HepG2 (cell line): ENCODE measurements at regions not wholly inside any gene's neighbourhood (a gene's known extent, or its start where the extent isn't known, plus 50 kb on each side); places are given as distances from the start of the nearest gene placed in this dataset.

Source experiments
- ATRX ChIP-seq: sonication (generic); formaldehyde crosslinking; IDR thresholded peaks from 2 replicates; pipeline ENCODE4 v1.4.0; 2020; ENCODE audit warnings: missing genetic modification reagents, borderline replicate concordance
- FOXC1 ChIP-seq: sonication (generic); formaldehyde crosslinking; IDR thresholded peaks from 2 replicates; pipeline ENCODE4 v1.8.0; 2022; ENCODE audit warnings: mild to moderate bottlenecking, missing genetic modification reagents, borderline replicate concordance
- GATA4 ChIP-seq: sonication (generic); IDR thresholded peaks from 2 replicates; pipeline ENCODE4 v1.6.1; 2016; ENCODE audit warnings: antibody characterized with exemption, low read depth, borderline replicate concordance
- JUND ChIP-seq: sonication (generic); formaldehyde crosslinking; IDR thresholded peaks from 2 replicates; pipeline ENCODE4 v1.8.0; 2022; ENCODE audit warnings: mild to moderate bottlenecking, missing genetic modification reagents
- NCOR1 ChIP-seq: fragments of 200-600 bp; sonication (generic); IDR thresholded peaks from 2 replicates; pipeline ENCODE4 v1.7.0; 2017; ENCODE audit warnings: antibody characterized with exemption, low read length, borderline replicate concordance
- NONO ChIP-seq, 2 experiments: fragments of 450-650 bp in 1 of 2; sonication (generic) in 1 of 2; formaldehyde crosslinking in 1 of 2; IDR thresholded peaks in 1 of 2; conservative IDR thresholded peaks in 1 of 2; 2 replicates each; pipeline versions ENCODE4 v1.6.1 to v1.8.0; 2017 to 2022; ENCODE audit warnings: mild to moderate bottlenecking in 1 of 2, missing genetic modification reagents in 1 of 2, moderate library complexity in 1 of 2
- PAF1 ChIP-seq: IDR thresholded peaks from 2 replicates; pipeline ENCODE4 v1.6.1; 2016; ENCODE audit warnings: missing genetic modification reagents, missing compliant biosample characterization
- PAXIP1 ChIP-seq: sonication (generic); formaldehyde crosslinking; conservative IDR thresholded peaks from 2 replicates; pipeline ENCODE4 v1.4.0; 2020; ENCODE audit warnings: mild to moderate bottlenecking, missing genetic modification reagents, moderate library complexity
- PHF5A ChIP-seq: IDR thresholded peaks from one replicate; pipeline ENCODE4 v1.6.1; 2018; ENCODE audit warnings: low read depth, missing genetic modification reagents; ENCODE audit not compliant: unreplicated experiment
- RFXANK ChIP-seq: IDR thresholded peaks from 2 replicates; pipeline ENCODE4 v1.6.1; 2016
- SMYD3 ChIP-seq: sonication (generic); formaldehyde crosslinking; IDR thresholded peaks from 2 replicates; pipeline ENCODE4 v1.8.1; 2023; ENCODE audit warnings: mild to moderate bottlenecking, missing genetic modification reagents
- SRSF4 ChIP-seq: fragments of 200-400 bp; formaldehyde crosslinking; IDR thresholded peaks from one replicate; pipeline ENCODE4 v1.6.1; 2018; ENCODE audit warnings: mild to moderate bottlenecking, low read depth, low read length, moderate library complexity; ENCODE audit not compliant: poor library complexity, severe bottlenecking
- ZNF317 ChIP-seq: sonication (generic); formaldehyde crosslinking; IDR thresholded peaks from 2 replicates; pipeline ENCODE4 v1.5.0; 2020; ENCODE audit warnings: mild to moderate bottlenecking, missing genetic modification reagents
- ZNF530 ChIP-seq: sonication (generic); formaldehyde crosslinking; IDR thresholded peaks from 2 replicates; pipeline ENCODE4 v1.5.0; 2020; ENCODE audit warnings: low read depth, mild to moderate bottlenecking, missing genetic modification reagents
- ZNF563 ChIP-seq: sonication (generic); formaldehyde crosslinking; IDR thresholded peaks from 2 replicates; pipeline ENCODE4 v1.8.0; 2022; ENCODE audit warnings: mild to moderate bottlenecking, moderate library complexity, missing genetic modification reagents
- ZNF605 ChIP-seq: sonication (generic); formaldehyde crosslinking; IDR thresholded peaks from 2 replicates; pipeline ENCODE4 v1.8.0; 2022; ENCODE audit warnings: mild to moderate bottlenecking, missing genetic modification reagents
- ZNF747 ChIP-seq: sonication (generic); formaldehyde crosslinking; IDR thresholded peaks from 2 replicates; pipeline ENCODE4 v1.8.1; 2023; ENCODE audit warnings: missing genetic modification reagents, mild to moderate bottlenecking, borderline replicate concordance
- TF ChIP-seq, protein P1 (sequence below): sonication (generic); formaldehyde crosslinking; conservative IDR thresholded peaks from 2 replicates; pipeline ENCODE4 v1.8.0; 2022; ENCODE audit warnings: mild to moderate bottlenecking, moderate library complexity, missing genetic modification reagents
- TF ChIP-seq, protein P2 (sequence below): sonication (generic); formaldehyde crosslinking; IDR thresholded peaks from 2 replicates; pipeline ENCODE4 v1.5.0; 2020; ENCODE audit warnings: mild to moderate bottlenecking, missing genetic modification reagents
- TF ChIP-seq, protein P3 (sequence below): sonication (generic); formaldehyde crosslinking; IDR thresholded peaks from 2 replicates; pipeline ENCODE4 v1.5.0; 2020; ENCODE audit warnings: mild to moderate bottlenecking, missing genetic modification reagents

DNA sequence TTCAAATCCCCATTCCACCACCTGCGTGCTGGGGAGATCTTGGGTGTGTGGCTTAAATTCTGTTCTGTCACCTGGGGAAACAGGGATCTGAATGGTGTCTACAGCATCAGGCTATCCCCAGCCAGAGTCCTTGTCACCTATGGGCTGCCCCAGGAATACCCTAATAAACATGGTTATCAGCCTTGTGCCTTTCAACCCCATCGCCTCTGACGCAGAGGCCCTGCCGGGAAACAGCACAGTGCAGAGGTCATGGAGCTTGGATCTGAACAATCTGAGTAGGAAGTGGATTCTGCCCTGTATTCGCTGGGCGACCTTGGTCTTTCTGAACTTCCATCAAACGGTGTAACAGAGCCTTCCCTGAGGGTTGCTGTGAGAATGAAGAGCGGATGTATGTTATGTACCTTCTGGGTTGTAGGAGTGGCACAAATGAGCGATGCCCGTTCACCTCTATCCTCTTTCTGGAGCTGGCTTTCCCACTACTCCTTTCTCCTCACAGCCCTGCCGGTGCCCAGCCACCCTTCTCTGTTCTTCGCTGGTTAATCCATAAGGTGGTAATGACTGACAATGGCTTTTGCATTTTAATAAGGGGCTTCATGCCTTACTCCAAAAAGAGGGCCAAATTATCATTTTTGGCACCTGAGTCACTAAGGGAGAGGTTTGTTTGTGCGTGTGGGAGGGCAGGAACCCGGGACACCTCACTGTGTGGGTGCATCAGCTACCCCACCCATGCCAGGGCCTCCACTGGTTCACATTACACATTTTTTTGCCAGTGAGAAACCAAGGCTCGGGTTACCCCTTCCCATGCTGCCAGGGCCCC is 256.5 kb downstream of the MYCN start (continued):
- TF ChIP-seq JUND (CRISPR knock-in tag) (no peak), PAXIP1 (peak; percentile 96), GATA4 (peak; percentile 74; the same call in 1 of the 2 replicates), ZNF747 (peak; percentile 66; the same call in 1 of the 2 replicates), FOXC1 (peak; percentile 82), ZNF605 (CRISPR knock-in tag) (peak; percentile 85), NCOR1 (peak; percentile 61; the same call in 1 of the 2 replicates), ZNF563 (CRISPR knock-in tag) (peak; percentile 79; the same call in 1 of the 2 replicates), RFXANK (CRISPR knock-in tag) (no peak), SRSF4 (no peak), PAF1 (CRISPR knock-in tag) (no peak), NONO (IDR thresholded peaks at IDR 0.05) (no peak), NONO (CRISPR knock-in tag; conservative IDR thresholded peaks at IDR 0.05) (peak; percentile 72), ZNF317 (peak; percentile 67), ZNF530 (CRISPR knock-in tag) (no peak), PHF5A (CRISPR knock-in tag) (peak; percentile 81), ATRX (no peak), SMYD3 (CRISPR knock-in tag) (peak; percentile 78)
- TF ChIP-seq, protein P1, sequence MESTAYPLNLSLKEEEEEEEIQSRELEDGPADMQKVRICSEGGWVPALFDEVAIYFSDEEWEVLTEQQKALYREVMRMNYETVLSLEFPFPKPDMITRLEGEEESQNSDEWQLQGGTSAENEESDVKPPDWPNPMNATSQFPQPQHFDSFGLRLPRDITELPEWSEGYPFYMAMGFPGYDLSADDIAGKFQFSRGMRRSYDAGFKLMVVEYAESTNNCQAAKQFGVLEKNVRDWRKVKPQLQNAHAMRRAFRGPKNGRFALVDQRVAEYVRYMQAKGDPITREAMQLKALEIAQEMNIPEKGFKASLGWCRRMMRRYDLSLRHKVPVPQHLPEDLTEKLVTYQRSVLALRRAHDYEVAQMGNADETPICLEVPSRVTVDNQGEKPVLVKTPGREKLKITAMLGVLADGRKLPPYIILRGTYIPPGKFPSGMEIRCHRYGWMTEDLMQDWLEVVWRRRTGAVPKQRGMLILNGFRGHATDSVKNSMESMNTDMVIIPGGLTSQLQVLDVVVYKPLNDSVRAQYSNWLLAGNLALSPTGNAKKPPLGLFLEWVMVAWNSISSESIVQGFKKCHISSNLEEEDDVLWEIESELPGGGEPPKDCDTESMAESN (CRISPR knock-in tag), result 0 out of 2 replicates have a peak, but pooled peaks have one; percentile 34
- TF ChIP-seq, protein P2, sequence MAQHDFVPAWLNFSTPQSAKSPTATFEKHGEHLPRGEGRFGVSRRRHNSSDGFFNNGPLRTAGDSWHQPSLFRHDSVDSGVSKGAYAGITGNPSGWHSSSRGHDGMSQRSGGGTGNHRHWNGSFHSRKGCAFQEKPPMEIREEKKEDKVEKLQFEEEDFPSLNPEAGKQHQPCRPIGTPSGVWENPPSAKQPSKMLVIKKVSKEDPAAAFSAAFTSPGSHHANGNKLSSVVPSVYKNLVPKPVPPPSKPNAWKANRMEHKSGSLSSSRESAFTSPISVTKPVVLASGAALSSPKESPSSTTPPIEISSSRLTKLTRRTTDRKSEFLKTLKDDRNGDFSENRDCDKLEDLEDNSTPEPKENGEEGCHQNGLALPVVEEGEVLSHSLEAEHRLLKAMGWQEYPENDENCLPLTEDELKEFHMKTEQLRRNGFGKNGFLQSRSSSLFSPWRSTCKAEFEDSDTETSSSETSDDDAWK (CRISPR knock-in tag), result no peak
- TF ChIP-seq, protein P3, sequence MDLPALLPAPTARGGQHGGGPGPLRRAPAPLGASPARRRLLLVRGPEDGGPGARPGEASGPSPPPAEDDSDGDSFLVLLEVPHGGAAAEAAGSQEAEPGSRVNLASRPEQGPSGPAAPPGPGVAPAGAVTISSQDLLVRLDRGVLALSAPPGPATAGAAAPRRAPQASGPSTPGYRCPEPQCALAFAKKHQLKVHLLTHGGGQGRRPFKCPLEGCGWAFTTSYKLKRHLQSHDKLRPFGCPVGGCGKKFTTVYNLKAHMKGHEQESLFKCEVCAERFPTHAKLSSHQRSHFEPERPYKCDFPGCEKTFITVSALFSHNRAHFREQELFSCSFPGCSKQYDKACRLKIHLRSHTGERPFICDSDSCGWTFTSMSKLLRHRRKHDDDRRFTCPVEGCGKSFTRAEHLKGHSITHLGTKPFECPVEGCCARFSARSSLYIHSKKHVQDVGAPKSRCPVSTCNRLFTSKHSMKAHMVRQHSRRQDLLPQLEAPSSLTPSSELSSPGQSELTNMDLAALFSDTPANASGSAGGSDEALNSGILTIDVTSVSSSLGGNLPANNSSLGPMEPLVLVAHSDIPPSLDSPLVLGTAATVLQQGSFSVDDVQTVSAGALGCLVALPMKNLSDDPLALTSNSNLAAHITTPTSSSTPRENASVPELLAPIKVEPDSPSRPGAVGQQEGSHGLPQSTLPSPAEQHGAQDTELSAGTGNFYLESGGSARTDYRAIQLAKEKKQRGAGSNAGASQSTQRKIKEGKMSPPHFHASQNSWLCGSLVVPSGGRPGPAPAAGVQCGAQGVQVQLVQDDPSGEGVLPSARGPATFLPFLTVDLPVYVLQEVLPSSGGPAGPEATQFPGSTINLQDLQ (CRISPR knock-in tag), result no peak
